Caco-2 (cell line): ENCODE measurements at regions not wholly inside any gene's neighbourhood (a gene's known extent, or its start where the extent isn't known, plus 50 kb on each side); places are given as distances from the start of the nearest gene placed in this dataset.

Experiments used
- BruUV-seq: library from RNA; stranded (reverse); fragments of 400-500 nt; replicated peaks from 2 replicates; lab custom pipeline; 2021; lab: Mats Ljungman, UMichigan
- CTCF ChIA-PET: fragments of 300-600 bp; sonication (Branson Sonifier 250); formaldehyde crosslinking; loops from one replicate; lab custom pipeline; 2022; ENCODE audit warnings: antibody characterized with exemption; lab: Charles Lee
- POLR2A ChIA-PET: fragments of 300-600 bp; sonication (Branson Sonifier 250); formaldehyde crosslinking; loops from one replicate; lab custom pipeline; 2022; ENCODE audit warnings: antibody characterized with exemption; lab: Charles Lee
- DNase-seq, 2 experiments: peaks; one replicate each; pipeline versions ENCODE4 v3.0.0 to v3.0.0-alpha.2; 2020 to 2022
- H3K27me3 ChIP-seq: replicated peaks from 2 replicates; pipeline ENCODE4 v1.6.0; 2011; ENCODE audit warnings: low read length; ENCODE audit not compliant: control insufficient read depth, insufficient read depth
- H3K36me3 ChIP-seq: 2 replicates; pipeline ENCODE4 v1.5.1; 2011; ENCODE audit warnings: low read length; ENCODE audit not compliant: control insufficient read depth, insufficient read depth
- H3K4me1 ChIP-seq: fragments of 250-450 bp; sonication (Bioruptor Pico); 2 replicates; pipeline ENCODE4 v1.5.1; 2020; ENCODE audit warnings: mild to moderate bottlenecking
- H3K4me3 ChIP-seq: 2 replicates; pipeline ENCODE4 v1.5.1; 2011; ENCODE audit warnings: low read depth, mild to moderate bottlenecking, control low read depth, low read length
- H3K9me3 ChIP-seq: fragments of 250-450 bp; sonication (Bioruptor Pico); 2 replicates; pipeline ENCODE4 v1.5.1; 2020; ENCODE audit warnings: mild to moderate bottlenecking, moderate library complexity
- H3K27ac Mint-ChIP-seq: one replicate; pipeline ENCODE4 v1.8.0; 2022; ENCODE audit warnings: mixed read lengths; ENCODE audit not compliant: unreplicated experiment
- H3K27me3 Mint-ChIP-seq: one replicate; pipeline ENCODE4 v1.8.0; 2022; ENCODE audit warnings: mixed read lengths; ENCODE audit not compliant: insufficient read depth, unreplicated experiment
- H3K36me3 Mint-ChIP-seq: one replicate; pipeline ENCODE4 v1.8.0; 2022; ENCODE audit warnings: mild to moderate bottlenecking, mixed read lengths; ENCODE audit not compliant: insufficient read depth, unreplicated experiment
- H3K4me1 Mint-ChIP-seq: one replicate; pipeline ENCODE4 v1.8.0; 2022; ENCODE audit warnings: low read depth, mixed read lengths; ENCODE audit not compliant: unreplicated experiment
- H3K4me3 Mint-ChIP-seq: one replicate; pipeline ENCODE4 v1.8.0; 2022; ENCODE audit warnings: mild to moderate bottlenecking, moderate library complexity, mixed read lengths; ENCODE audit not compliant: unreplicated experiment
- H3K9me3 Mint-ChIP-seq: one replicate; pipeline ENCODE4 v1.8.0; 2022; ENCODE audit warnings: mixed read lengths; ENCODE audit not compliant: unreplicated experiment
- intact Hi-C: fragments of 100-400 bp; cut with micrococcal nuclease; formaldehyde crosslinking; loops from one replicate; pipeline ENCODE4 v1.10.0; 2022; ENCODE audit not compliant: unreplicated experiment
- TF ChIP-seq, protein P1 (sequence below), 2 experiments: fragments of 200-600 bp in 1 of 2; IDR thresholded peaks; 1 replicate in 1 of 2; 2 replicates in 1 of 2; pipeline versions ENCODE4 v1.5.1 to v1.8.0; 2011 to 2022; ENCODE audit warnings: antibody characterized with exemption in 1 of 2, control low read depth in 1 of 2, inconsistent platforms in 1 of 2, low read depth in 1 of 2, low read length in 1 of 2, mild to moderate bottlenecking in 1 of 2, moderate library complexity in 1 of 2; ENCODE audit not compliant: insufficient read depth in 1 of 2, severe bottlenecking in 1 of 2, unreplicated experiment in 1 of 2

DNA sequence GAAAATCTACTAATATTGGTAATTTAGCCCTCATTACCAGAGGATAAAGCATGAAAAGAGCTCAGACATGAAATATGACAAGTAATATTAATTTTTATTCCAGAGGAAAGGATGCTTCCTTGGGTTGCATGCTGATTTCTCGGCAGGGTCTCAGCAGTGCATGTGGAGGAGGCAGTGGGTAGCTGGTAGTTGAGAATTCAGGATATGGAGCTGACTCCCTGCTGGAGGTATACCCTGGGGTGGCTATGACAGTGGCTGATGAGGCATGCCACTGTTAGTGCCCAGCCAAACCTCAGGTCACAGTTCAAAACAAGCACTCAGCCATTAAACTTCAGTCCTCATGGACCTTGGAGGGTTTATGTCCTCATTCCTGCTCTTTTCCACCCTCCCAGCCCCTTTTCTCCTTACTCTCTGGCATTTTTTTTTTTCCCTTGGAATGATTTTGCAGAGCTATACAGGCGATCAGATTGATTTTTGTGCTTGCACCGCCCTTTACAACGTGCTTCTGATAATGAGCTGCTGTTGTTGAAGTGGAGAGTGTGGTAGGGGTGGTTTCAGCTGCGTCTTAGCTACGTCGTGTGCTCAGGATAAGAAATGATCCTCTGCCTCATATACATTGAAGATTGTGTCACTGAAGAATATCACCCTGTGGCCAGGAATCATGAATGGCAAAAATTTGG is 761.9 kb upstream of the MMS22L start:
- Mint-ChIP-seq H3K4me3 (no peak overlapping the region), H3K4me1 (no peaks in the 10 kb centered on the region), H3K27ac (no peak overlapping the region), H3K36me3 (no peaks in the 10 kb centered on the region), H3K9me3 (no peaks in the 10 kb centered on the region), H3K27me3 (peaks cover 6% of the 10 kb centered on the region)
- ChIA-PET POLR2A (no interaction called here), CTCF (no interaction called here)
- no peaks in the 10 kb centered on the region for H3K4me1 ChIP-seq
- DNase-seq = no peak
- no TSS peak for BruUV-seq
- no peaks in the 10 kb centered on the region for H3K9me3 ChIP-seq
- no peaks in the 10 kb centered on the region for H3K36me3 ChIP-seq
- no peak overlapping the region for H3K4me3 ChIP-seq
- TF ChIP-seq, protein P1, sequence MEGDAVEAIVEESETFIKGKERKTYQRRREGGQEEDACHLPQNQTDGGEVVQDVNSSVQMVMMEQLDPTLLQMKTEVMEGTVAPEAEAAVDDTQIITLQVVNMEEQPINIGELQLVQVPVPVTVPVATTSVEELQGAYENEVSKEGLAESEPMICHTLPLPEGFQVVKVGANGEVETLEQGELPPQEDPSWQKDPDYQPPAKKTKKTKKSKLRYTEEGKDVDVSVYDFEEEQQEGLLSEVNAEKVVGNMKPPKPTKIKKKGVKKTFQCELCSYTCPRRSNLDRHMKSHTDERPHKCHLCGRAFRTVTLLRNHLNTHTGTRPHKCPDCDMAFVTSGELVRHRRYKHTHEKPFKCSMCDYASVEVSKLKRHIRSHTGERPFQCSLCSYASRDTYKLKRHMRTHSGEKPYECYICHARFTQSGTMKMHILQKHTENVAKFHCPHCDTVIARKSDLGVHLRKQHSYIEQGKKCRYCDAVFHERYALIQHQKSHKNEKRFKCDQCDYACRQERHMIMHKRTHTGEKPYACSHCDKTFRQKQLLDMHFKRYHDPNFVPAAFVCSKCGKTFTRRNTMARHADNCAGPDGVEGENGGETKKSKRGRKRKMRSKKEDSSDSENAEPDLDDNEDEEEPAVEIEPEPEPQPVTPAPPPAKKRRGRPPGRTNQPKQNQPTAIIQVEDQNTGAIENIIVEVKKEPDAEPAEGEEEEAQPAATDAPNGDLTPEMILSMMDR (IDR thresholded peaks at IDR 0.05; ENCODE audit: insufficient read depth in 1 of 2, low read depth in 1 of 2, low read length in 1 of 2, severe bottlenecking in 1 of 2, unreplicated experiment in 1 of 2) = no peak
- intact Hi-C loops = no loop called here
- no peaks in the 10 kb centered on the region for H3K27me3 ChIP-seq

DNA sequence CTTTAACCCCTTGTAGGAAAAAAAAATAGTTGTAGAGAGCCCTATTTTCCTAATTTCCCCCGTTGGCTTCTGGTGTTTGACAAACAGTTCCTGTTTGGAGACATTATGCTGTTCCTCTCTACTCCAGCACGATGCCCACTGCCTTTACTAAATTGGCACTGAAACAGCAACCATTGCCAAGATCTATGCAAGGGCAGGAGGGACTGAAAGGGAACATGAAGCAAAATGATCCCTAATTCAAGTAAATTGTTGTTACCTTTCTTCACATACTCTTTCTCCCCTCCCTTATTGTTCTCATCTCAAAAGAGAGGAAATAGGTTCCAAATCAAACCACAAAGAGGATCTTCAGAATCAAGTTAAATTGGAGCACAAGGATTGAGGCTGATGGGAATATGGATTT is 764.1 kb upstream of the MMS22L start:
- intact Hi-C loops = no loop called here
- Histone ChIP-seq H3K4me3 (no peak overlapping the region), H3K4me1 (no peaks in the 10 kb centered on the region), H3K27me3 (no peaks in the 10 kb centered on the region), H3K36me3 (no peaks in the 10 kb centered on the region), H3K9me3 (no peaks in the 10 kb centered on the region)
- H3K4me3 Mint-ChIP-seq = no peak overlapping the region
- TF ChIP-seq, protein P1 (IDR thresholded peaks at IDR 0.05; ENCODE audit: insufficient read depth in 1 of 2, low read depth in 1 of 2, low read length in 1 of 2, severe bottlenecking in 1 of 2, unreplicated experiment in 1 of 2) = no peak
- CTCF ChIA-PET = no interaction called here
- BruUV-seq = no TSS peak
- POLR2A ChIA-PET = no interaction called here
- no peak for DNase-seq
- H3K36me3 Mint-ChIP-seq = no peaks in the 10 kb centered on the region
- no peaks in the 10 kb centered on the region for H3K4me1 Mint-ChIP-seq
- no peak overlapping the region for H3K27ac Mint-ChIP-seq
- peaks cover 3% of the 10 kb centered on the region for H3K27me3 Mint-ChIP-seq
- no peaks in the 10 kb centered on the region for H3K9me3 Mint-ChIP-seq

- BruUV-seq = no TSS peak
Measured at GRCh38 chr6:98047871-98048270, 764.9 kb upstream of the MMS22L start.

More at GRCh38 chr6:98047871-98048270, 764.9 kb upstream of the MMS22L start:
- Histone ChIP-seq H3K4me3 (no peak overlapping the region), H3K27me3 (no peaks in the 10 kb centered on the region), H3K9me3 (no peaks in the 10 kb centered on the region), H3K4me1 (no peaks in the 10 kb centered on the region), H3K36me3 (no peaks in the 10 kb centered on the region)
- H3K36me3 Mint-ChIP-seq = no peaks in the 10 kb centered on the region
- DNase-seq = no peak
- no peaks in the 10 kb centered on the region for H3K4me1 Mint-ChIP-seq
- CTCF ChIA-PET = no interaction called here
- intact Hi-C loops = loop anchor here (1.0 kb wide), 1 partner anchor 791 kb away; no protein-coding TSS in a partner anchor
- H3K4me3 Mint-ChIP-seq = no peak overlapping the region
- H3K27ac Mint-ChIP-seq = no peak overlapping the region
- H3K9me3 Mint-ChIP-seq = no peaks in the 10 kb centered on the region
- POLR2A ChIA-PET = no interaction called here
- TF ChIP-seq, protein P1 (IDR thresholded peaks at IDR 0.05; ENCODE audit: insufficient read depth in 1 of 2, low read depth in 1 of 2, low read length in 1 of 2, severe bottlenecking in 1 of 2, unreplicated experiment in 1 of 2) = no peak
- H3K27me3 Mint-ChIP-seq = peaks cover 3% of the 10 kb centered on the region
